Activated naive CD4-positive, alpha-beta T cell treated with Interleukin-2 at 50 U/mL for 16 hours (primary cell): ENCODE measurements at regions not wholly inside any gene's neighbourhood (a gene's known extent, or its start where the extent isn't known, plus 50 kb on each side); places are given as distances from the start of the nearest gene placed in this dataset.

Experiments
- DNase-seq: peaks from one replicate; pipeline ENCODE4 v3.0.0-alpha.2; 2020

DNA sequence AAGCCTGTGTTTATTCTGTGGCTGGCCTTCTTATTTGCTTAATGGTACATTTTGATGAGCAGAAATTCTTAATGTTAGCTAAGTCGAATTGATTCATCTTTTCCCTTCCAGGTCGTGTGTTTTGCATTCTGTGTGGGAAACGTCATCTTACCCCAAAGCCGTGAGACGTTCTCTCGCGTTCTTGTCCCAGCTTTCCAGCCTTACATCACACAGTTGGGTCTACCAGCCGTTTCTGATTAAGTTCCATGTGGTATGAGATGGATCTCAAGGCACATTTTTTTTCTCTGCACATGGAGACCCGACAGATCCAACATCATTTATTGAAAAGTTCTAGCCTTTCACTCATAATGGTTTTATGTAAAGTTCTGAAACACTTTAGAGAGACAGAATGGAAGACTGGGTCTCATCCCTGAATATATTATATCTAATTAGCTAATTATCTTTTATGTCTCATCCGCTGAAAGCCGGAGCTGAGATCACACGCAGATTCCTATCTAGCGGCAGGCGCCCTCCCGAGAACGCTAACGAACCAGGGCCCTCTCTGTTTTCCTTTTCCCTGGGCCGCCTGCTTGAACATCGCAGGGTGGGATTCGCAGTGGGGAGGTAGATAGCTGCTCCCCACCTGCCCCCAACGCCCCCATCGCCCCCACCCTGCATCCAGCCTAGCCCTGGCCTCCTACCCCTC lies 1162.2 kb downstream of the BRD1 start:
- DNase-seq, result no peak

DNA sequence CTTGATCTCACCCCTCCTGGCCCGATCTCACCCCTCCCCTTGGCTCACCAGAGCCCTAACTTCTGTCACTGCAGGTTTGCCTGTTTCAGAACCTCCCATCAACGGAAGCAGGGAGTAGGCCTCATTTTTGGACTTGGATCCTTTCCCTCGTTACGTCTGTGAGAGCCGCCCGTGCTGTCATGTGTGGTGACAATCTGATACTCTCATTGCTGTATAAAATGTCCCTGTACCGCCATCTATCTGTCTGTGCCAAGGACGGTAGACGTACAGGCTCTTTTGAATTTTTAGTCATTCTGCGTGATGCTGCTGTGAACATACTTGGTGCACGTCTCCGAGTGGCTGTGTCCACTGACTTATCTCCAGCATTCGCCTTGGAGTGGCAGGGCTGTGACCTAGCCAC lies 1163.1 kb downstream of the BRD1 start:
- DNase-seq, result no peak

DNA sequence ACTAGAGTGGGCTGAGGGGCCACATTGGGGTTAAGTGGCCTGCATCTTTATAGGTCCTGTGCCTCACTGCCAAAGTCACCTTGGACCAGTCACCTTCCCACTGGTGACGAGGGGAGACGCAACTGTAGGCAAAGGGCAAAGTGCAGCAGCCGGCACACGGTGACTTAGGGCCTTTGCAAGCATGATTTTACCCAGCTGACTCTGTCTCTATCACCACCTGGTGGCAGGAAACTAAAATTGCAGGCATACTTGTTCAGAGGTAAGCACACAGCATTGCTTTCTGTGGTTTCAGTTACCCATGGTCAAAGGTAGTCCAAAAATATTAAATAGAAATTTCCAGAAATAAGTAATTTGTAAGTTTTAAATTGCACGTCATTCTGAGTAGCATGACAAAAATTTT lies 1164.4 kb downstream of the BRD1 start:
- DNase-seq, result no peak

DNA sequence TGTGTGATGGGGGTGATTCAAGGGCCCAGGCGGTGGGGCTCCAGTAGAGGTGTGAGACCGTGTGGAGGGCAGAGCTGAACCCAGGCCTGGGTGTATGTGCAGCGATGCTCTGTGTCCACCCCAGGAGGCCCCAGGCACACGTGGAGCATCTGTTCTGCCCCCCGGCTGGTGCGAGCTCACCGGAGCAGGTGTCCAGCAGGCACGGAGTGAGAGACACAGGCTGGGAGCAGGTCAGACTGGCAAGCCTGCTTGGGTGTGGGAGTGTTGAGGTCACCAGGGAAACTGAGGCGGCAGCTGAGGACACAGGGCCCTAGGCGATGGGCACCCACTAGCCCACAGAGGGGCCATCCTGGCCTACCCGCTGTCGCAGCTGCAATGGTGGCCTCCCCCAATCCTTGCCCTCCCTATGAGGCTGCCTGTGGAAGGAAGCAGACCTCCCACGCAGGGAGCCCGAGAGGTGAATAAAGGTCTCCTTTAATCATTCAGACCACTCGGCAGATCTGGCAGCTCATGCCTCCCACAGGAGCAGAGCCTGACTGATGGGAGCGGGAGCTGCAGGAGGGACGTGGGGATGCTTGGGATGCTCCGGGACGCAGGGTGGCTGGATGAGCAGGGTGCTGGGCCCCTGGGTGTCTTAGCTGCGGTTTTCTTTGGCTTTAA lies 1165.1 kb downstream of the BRD1 start:
- DNase-seq, result no peak

DNA sequence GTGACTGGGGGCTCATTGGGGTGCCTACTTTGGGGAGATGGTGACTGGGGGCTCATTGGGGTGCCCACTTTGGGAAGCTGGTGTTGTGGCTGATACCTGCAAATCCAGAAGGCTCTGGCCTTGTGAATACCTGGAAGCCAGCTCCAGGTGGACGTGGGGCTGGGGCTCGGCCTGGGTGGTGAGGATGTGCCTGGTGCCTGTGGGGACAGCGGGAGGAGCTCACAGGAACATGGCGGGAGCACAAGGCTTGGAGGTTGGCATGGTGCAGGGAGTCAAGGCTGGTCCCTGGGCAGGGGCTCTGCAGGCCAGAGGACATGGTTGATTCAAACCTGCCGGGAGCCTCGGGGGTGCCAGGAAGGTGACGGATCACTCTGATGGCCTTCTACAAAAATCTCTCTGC lies 1165.7 kb downstream of the BRD1 start:
- no peak for DNase-seq

DNA sequence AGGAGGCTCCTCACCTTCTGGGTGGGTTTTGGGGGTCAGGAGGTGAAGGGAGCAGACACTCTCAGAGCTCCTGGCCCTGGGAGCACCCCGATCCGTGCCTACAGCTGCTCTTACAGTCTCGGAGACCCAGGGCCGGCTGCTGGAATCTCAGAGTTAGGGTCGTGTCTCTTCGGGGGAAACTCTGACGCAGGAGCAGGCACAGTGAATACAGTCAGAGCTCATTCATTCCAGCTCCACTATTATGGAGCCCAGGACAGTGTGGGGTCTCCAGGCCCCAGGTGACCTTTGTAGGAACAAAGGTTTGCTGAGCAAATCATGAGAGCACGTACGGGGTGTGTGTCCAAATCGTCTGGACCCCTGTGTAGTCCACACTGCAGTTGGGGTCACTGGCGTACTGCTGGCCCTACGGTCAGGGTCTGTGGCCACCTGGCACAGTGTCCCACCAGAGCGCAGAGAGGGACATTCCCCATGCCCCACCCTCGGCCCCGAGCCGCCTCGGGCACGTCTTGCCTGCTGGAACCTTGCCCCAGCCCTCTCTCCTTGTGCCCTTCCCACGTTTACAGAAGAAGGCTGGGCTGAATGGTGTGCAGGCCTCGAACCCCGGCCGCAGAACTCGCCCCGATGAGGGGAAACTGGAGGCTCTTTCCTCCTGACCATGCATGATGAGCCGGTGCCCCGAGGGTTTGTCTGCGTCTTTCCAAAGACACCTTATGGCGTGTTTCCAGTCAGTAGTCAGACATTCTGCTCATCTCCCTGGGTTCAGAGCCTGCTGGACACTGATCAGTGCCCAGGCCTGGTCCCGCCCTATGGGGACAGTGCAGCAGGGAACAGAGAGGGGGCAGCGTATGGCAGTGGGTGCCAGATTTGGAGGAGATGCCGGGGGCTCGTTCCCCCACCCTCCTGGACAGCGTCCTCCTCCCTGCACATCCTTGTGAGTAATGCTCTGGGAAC lies 1166.6 kb downstream of the BRD1 start:
- no peak for DNase-seq

DNA sequence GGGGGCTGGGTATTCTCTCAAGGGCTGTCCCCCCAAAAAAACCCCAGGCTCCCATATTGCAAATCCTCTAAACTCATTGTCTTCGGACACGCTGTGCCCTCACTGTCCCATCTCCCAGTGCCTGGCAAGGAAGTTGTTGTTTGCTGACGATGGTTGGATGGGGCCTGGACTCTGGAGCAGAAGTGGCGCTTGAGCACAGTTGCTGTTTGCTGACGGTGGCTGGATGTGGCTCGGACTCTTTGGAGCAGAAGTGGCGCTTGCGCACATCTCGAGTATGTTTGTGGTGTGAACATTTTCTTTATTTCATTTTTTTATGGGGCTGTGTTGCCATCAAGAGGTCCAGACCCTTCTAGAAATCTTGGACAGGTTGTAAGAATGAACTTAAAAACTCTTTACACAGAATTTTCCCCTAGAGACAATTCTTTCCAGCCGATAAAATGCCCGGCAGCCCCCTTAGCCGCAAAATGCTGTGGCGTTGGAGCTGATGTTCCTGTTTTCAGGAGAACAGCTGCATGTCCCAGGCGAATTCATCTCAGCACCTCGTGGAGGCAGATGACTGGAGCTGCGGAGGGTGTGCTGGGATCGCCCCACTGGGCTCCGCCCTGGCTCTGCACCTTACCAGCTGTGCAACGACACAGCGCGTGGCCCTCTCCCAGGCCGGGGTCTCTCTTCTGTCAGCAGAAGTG lies 1167.4 kb downstream of the BRD1 start:
- DNase-seq, result no peak

DNA sequence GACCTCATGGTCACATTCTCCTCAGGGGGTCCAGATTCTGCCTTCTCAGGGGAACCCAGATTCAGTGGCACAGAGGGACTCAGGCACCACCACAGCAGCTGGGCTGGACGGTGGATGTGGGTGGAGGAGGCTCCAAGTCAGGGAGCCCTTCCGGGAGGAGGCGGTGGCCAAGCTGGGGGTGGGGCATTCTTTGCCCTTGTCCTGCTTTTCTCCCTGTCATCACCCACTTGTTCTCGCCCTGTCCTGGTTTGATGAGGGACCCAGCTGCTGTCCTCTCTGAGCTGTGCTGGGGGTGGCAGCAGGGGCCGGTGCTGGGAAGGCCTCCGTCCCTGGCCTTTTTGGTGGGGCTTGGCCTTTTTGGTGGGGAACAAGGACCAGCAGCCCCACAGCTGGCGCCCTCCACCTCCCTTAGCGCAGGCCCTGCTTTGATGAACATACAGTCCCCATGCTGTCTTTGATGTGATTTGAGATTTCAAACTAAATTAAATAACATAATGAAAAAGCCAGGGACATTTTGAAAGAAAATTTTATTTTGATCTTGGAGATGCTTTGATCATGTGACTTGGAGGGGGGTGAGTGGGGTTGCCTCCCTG lies 1168.2 kb downstream of the BRD1 start:
- no peak for DNase-seq

DNA sequence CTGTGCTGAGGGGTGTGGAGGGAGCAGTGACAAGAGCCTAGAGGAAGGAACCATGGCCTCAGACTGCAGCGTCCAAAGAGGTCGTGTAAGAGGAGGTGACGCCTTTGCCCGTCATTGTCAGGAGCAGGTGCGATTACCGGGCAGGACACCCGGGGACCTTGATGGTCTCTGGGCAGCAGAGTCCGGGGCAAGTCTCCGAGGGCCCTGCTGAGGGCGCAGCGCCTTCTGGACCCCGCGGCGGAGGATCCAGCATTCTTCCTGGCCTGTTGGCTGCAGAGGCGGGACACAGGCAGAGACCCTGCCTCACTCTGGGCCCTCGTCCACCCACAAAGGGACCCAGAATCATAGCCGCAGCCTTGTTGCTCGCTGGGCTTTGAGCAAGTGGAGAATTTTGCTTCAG lies 1168.8 kb downstream of the BRD1 start:
- no peak for DNase-seq

DNA sequence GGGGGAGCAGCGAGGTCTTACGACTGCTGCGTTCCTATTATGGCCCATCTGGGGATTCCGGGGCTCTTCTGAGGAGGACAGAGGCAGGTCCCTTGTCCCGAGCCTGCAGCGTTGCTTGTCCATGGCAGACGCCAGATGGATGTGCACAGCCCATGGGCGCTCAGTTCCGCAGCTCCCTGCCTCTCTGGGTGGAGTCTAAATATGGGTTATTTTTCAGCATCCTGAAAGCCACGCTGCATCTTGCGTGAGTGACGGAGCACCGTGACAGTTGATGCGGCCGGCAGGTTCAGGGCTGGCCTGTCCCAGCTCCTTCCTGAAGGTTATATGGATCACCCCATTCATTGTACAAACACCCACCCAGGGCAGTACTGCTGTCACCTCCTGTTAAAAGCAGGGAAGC lies 1169.4 kb downstream of the BRD1 start:
- DNase-seq, result no peak

DNA sequence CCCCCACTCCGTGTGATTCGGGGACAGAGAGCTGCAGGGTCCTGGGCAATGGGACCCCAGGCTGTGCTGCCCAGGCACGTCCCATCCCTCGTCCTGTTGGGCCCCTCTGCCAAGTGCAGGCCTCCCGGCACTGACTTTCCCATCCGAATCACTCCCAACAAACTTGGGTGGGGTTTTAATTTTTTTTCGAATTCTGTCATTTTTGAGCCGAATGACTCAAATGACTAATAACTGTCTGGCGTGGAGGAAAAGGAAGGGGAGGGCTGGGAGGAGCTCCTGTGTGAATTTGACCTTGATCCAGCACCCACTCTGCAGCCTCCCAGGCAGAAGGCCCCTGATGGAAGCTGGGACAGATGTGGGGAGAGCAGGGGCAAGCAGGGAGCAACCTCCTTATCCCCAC lies 1173.2 kb downstream of the BRD1 start:
- DNase-seq, result no peak

DNA sequence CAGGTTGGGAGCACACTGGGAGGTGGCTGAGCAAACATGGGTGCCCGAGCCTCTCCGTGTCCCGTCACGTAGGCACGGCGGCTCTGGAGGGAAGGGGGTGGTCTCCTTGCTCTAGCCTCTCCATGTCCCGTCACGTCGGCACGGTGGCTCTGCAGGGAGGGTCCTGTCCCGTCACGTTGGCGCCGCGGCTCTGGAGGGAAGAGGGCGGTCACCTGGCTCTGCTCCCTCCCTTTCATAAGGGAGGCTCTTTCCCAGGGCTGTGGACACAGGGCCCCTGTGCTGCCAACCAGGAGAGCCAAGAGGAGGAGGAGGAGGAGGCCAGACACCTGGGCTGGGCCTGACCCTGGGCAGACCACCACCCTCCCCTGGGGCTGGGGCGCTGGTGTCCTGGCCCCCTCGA lies 1173.7 kb downstream of the BRD1 start:
- DNase-seq, result no peak

DNA sequence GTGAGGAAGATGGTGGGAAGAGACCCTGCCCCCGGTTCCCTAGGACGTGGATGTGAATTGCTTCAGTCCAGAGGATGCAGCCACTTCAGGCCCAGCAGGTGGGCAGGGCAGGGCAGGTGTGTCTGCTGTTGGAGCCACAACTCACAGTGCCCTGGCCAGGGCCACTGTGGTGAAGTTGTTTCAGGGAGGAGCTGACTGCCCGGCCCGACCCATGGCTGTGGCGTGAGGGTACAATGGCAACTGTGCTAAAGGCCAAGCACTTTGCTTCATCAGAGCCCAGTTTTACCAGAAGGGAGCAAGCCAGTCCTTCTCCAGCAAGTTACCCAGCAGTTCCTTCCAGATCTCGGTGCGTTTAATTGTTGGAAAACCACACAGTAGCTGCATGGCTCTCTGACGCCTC lies 1174.4 kb downstream of the BRD1 start:
- no peak for DNase-seq

DNA sequence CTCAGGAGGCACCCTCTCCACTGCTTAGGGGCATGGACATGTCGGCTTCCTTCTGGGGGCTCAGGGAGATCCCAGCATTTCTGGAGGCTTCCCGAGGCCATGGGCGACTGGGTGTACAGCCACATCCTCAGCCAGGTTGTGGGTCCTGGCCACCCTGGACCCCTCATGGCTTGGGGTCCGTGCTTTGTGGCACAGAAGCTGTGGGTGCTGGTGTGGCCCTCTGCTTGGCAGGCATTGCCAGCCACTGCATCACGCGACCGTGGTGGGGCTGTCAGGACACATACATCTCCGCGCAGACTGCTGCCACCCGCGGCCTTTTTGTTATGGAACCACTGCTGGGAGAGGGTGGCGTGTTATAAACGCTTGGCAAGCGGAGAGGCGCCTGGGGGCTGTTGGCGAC lies 1174.9 kb downstream of the BRD1 start:
- DNase-seq, result no peak

DNA sequence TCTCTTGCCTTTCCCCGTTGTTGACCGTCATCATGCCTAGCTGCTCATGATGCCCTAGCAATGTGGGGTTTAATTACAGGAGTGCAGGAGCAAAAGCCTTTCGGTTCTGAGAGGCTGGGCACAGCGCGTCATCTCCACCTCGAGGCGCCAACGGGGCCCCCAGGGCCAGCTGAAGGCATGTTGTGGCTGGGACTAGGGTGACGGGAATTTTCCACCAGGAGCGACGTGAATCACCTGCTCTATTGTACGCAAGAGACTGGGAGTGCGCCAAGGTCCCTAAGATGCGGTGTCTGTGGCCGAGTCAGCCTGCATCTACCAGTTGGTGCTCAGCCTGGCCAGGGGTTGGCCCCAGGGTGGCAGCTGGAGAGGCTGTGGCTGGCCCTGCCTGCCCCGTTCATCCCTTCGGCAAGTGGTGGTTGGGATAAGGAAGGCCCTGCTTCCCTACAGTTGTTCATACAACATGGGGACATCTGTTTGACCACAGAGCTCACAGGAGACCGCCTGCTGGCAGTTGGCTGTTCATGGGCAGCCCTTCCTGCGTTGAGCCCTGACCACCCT lies 1175.6 kb downstream of the BRD1 start:
- DNase-seq, result no peak

DNA sequence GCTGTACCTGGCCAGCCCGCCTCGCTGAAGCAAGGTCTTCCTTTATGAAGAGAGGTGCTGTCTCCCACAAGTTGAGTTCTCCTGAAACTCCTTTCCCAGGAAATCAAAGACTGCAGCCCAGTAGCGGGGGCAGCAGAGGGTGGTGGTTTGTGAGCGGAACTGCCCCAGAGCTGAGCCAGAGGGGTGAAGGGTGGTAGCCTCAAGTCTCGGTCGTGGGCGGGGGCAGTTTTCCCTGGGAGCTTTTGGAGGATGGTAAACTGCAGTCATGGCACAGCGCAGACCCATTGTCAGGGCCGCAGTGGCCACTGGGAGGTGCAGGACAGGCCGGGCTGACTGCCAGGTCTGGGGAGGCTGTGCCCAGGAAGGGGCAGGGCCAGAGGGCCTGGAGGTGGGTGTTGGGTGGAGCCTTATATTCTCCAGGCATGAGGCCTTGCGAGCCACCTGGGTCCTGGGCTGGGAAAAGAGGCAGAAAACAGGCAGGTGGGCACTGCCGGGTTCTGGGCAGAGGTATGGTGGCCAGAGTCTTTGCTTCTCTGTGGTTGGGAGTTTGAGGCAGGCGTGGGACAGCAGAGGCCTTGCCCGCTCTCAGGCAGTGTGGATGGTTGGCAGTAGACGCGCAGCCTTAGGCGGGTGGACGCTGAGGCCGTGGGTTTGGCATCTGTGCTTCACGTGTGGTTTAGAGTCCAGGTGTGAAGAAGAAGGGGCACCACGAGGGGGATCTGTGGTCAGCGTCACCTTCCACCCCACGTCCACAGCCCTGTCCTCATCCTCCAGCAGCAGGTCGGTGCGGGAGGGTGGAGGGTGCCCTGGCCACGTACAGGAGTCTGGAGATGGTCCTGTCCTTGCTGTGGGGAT lies 1176.4 kb downstream of the BRD1 start:
- DNase-seq, result no peak

DNA sequence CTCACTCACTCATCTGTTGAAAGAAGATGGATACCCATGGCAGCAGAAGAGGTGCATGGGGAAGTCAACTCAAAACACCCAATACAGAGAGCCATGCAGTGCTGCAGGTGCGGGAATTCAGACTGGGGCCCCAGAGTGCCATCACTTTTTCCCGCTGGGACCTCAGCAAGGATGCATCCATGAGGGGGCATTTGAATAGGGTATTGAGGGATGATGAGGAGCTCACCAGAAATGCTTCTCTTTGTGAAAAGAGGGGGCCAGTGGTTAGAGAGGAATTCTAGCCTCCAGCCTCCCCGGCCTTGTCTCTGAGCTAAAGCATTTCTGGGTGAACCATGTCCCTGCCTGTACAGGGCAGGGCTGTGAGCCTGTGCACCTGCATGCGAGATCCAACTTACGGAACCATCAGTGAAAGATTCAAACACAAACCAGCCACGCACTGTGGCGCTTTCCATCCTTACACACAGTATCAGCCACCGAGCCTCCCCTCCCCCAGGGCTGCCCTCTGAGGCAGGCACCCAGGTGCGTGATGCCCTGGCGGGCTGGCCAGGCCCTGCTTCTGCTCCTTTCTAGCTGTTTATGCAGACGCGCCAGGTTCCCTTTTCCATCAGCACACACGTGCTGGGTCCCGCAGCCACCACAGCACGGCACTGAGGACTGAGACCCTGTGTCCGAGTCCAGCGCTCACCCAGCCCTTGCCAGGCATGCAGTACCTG lies 1177.2 kb downstream of the BRD1 start:
- no peak for DNase-seq

DNA sequence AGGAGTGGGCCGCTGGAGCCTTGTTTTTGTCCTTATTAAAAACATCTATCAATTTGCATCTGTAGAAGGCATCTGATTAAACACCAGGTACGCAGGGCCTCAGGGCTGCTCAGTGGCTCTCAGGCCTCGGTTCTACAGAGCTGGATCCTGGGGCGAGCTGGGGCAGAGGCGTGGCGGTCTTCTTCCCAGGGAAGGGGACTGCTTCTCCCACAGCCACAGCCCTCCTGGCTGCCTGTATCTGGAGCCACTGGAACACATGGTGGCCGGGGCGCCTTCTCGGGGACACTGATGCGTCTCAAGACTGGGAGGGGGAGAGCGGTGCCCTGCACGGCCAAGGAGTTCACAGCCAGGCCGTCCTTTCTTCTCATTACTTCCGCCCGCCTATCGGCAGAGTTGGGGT lies 1178.2 kb downstream of the BRD1 start:
- DNase-seq, result no peak

DNA sequence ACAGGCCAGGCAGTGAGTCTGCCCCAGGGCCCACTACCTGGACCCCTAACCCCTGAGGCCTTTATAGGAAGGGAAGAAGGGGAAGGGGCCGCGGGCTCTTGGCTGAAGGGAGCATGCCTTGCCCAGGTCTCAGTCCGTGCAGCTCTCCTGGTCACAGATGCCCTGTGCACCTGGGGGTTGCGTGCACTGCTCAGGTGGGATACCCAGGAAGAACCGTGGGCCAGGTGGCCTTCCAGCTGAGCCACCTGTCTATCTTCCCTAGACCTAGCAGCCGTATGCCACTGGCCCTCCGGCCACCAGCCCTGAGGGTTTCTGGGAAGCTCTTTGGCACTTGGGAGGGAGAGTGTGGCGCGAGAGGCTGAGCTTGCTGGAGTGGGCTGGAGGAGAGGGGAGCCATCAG lies 1178.6 kb downstream of the BRD1 start:
- no peak for DNase-seq

DNA sequence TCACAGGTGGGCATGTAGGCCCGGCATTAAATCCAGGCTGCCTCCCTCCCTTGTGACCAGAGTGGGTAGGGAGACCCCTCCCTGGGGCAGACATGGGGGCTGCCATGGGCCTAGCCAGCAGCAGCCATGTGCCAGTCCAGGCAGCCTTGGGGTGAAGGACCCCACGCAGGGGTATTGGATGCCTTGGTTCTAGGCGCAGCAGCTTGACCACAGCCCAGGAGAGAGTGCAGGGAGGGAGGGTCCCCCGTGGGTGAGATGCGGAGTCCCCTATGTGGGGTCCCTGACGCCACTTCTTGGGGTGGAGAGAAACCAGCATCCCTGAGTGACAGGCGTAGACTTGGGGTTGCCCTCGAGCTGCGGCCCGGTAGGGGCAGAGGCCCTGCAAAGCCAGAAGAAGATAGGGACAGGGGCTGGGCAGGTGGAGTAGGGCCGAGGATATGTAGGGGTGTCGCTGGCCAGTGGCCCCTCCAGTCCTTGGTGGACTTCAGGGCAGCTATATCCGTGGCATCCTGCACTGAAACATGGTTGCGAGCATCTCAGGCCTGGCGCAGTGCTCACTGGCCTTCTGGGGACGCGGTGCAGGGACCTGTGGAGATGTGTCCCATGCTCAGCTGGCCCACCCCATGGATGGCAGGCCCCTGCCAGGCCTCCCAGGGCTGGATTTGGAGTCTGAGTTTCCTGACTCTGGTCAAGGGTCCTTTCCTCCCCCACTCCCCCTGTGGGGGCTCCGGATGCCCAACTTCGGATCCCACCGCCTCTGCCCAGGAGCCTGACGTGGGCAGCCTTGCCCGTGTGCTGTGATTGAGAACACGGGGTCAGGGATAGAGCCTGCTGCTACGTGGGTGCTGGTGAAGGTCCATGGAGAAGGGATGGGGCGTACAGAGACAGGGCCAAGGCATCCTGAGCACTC lies 1179.8 kb downstream of the BRD1 start:
- no peak for DNase-seq
